ENCODE measurements at regions not wholly inside any gene's neighbourhood (a gene's known extent, or its start where the extent isn't known, plus 50 kb on each side); places are given as distances from the start of the nearest gene placed in this dataset.

DNA sequence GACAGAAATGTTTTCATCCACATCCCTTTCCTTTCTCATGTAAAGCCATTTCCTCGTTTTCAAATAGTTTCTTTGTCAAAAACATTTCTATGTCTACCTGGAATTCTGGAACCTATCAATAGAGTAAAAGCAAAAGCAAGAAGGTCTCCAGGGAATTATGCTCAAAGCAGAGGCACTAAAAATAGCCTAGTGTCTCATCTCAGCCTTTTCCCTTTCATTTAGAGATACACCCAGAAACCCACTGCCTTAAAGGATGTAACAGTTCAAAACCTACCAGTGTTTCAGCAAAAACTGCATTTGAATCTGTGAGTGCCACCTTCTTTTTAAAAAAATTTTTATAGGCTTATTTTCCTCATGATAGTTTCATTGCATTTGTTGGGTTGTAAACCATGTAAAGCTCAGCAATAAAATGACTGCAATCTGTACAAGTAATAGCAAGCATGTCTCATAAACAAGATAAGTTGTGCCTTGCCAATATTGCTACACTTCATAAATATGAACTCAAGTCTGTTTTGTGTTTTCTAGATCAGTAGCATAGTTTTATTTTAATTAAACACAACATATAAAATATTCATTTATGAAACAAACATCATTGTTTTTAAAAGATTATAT is 927.3 kb upstream of the ACVR2A start:
- POLR2A ChIA-PET (ENCODE audit: unreplicated experiment), result no interaction called here
- intact Hi-C loops (cut with micrococcal nuclease; ENCODE audit: unreplicated experiment), result no loop called here
- no peak for TF ChIP-seq EZH2 (IDR thresholded peaks at IDR 0.05; ENCODE audit: low read depth)
- no peak for TF ChIP-seq CTCF (conservative IDR thresholded peaks at IDR 0.05)
- no peaks in the 10 kb centered on the region for H3K9me2 ChIP-seq (ENCODE audit: insufficient read depth)
- CTCF ChIA-PET, result no interaction called here
- H3K4me3 ChIP-seq, result no peak overlapping the region
- no peaks in the 10 kb centered on the region for H3K27me3 ChIP-seq (ENCODE audit: insufficient read depth, low read depth)
- no peak overlapping the region for H2AFZ ChIP-seq
- no peak overlapping the region for H3K27ac ChIP-seq
- H3K79me2 ChIP-seq (ENCODE audit: low read depth), result no peaks in the 10 kb centered on the region
- H3K4me1 ChIP-seq (replicated peaks; ENCODE audit: insufficient read depth), result no peaks in the 10 kb centered on the region
- no peak for DNase-seq
- no TSS peak for BruUV-seq (replicated peaks)
- no peaks in the 10 kb centered on the region for H3K9me3 ChIP-seq (ENCODE audit: insufficient read depth, low read depth)
- H3F3A ChIP-seq (ENCODE audit: insufficient read depth, low read depth), result no peaks in the 10 kb centered on the region
- no peaks in the 10 kb centered on the region for H3K36me3 ChIP-seq (ENCODE audit: low read depth)
- no peaks in the 10 kb centered on the region for H4K20me1 ChIP-seq (ENCODE audit: insufficient read depth)
- no peak overlapping the region for H3K4me2 ChIP-seq

GRCh38 chr2:146916914-146917313 is 927.9 kb upstream of the ACVR2A start:
- Histone ChIP-seq H3K4me3 (no peak overlapping the region), H3K27ac (no peak overlapping the region), H4K20me1 (ENCODE audit: insufficient read depth) (no peaks in the 10 kb centered on the region), H3K4me1 (replicated peaks; ENCODE audit: insufficient read depth) (no peaks in the 10 kb centered on the region), H3K36me3 (ENCODE audit: low read depth) (no peaks in the 10 kb centered on the region), H3K27me3 (ENCODE audit: insufficient read depth, low read depth) (no peaks in the 10 kb centered on the region), H2AFZ (no peak overlapping the region), H3F3A (ENCODE audit: insufficient read depth, low read depth) (no peaks in the 10 kb centered on the region), H3K79me2 (ENCODE audit: low read depth) (no peaks in the 10 kb centered on the region), H3K4me2 (no peak overlapping the region), H3K9me2 (ENCODE audit: insufficient read depth) (no peaks in the 10 kb centered on the region), H3K9me3 (ENCODE audit: insufficient read depth, low read depth) (no peaks in the 10 kb centered on the region)
- CTCF ChIA-PET, result no interaction called here
- POLR2A ChIA-PET (ENCODE audit: unreplicated experiment), result no interaction called here
- no peak for DNase-seq
- TF ChIP-seq EZH2 (IDR thresholded peaks at IDR 0.05; ENCODE audit: low read depth), result no peak
- no peak for TF ChIP-seq CTCF (conservative IDR thresholded peaks at IDR 0.05)
- no TSS peak for BruUV-seq (replicated peaks)
- intact Hi-C loops (cut with micrococcal nuclease; ENCODE audit: unreplicated experiment), result no loop called here

DNA sequence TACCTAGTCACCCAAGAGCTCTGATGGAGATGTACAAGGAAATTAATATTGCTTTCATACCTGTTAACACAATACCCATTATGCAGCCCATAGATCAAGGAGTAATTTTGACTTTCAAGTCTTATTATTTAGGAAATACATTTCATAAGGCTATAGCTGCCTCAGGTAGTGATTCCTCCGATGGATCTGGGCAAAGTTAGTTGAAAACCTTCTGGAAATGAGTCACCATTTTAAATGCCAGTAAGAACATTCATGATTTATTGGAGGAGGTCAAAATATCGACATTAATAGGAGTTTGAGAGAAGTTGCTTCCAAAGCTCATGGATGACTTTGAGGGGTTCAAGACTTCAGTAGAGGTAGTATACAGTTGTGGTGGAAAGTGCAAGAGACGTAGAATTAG is 931.4 kb upstream of the ACVR2A start:
- no peak for TF ChIP-seq CTCF (conservative IDR thresholded peaks at IDR 0.05)
- TF ChIP-seq EZH2 (IDR thresholded peaks at IDR 0.05; ENCODE audit: low read depth), result no peak
- intact Hi-C loops (cut with micrococcal nuclease; ENCODE audit: unreplicated experiment), result no loop called here
- BruUV-seq (replicated peaks), result no TSS peak
- no peak for DNase-seq
- Histone ChIP-seq H3K4me2 (no peak overlapping the region), H3K9me2 (ENCODE audit: insufficient read depth) (no peaks in the 10 kb centered on the region), H3K27ac (no peak overlapping the region), H3F3A (ENCODE audit: insufficient read depth, low read depth) (no peaks in the 10 kb centered on the region), H2AFZ (no peak overlapping the region), H3K79me2 (ENCODE audit: low read depth) (no peaks in the 10 kb centered on the region), H3K36me3 (ENCODE audit: low read depth) (no peaks in the 10 kb centered on the region), H3K9me3 (ENCODE audit: insufficient read depth, low read depth) (no peaks in the 10 kb centered on the region), H3K4me3 (no peak overlapping the region), H3K4me1 (replicated peaks; ENCODE audit: insufficient read depth) (no peaks in the 10 kb centered on the region), H4K20me1 (ENCODE audit: insufficient read depth) (no peaks in the 10 kb centered on the region), H3K27me3 (ENCODE audit: insufficient read depth, low read depth) (no peaks in the 10 kb centered on the region)
- ChIA-PET POLR2A (ENCODE audit: unreplicated experiment) (no interaction called here), CTCF (no interaction called here)
